ENCODE measurements at regions not wholly inside any gene's neighbourhood (a gene's known extent, or its start where the extent isn't known, plus 50 kb on each side); places are given as distances from the start of the nearest gene placed in this dataset.
A peak's percentile ranks its signal among the peaks of the same experiment; 100 is the strongest.
"Not testable (repeated sequence)": the region's sequence is repeated elsewhere in the genome, so short reads cannot be mapped to it uniquely, and the experiment has no call there.

- no peak for DNase-seq
Measured at GRCh38 chr5:43804723-43805122, 201.7 kb downstream of the NNT start.

GRCh38 chr5:43804041-43804440 lies 201.1 kb downstream of the NNT start:
- DNase-seq: no peak

GRCh38 chr5:43802651-43803050 lies 199.7 kb downstream of the NNT start:
- DNase-seq: no peak

GRCh38 chr5:43802119-43802518 lies 199.1 kb downstream of the NNT start:
- DNase-seq: no peak

- no peak for DNase-seq
Measured at GRCh38 chr5:43798740-43799139, 195.8 kb downstream of the NNT start.

GRCh38 chr5:43791880-43792279 lies 188.9 kb downstream of the NNT start:
- not testable (repeated sequence) for DNase-seq

GRCh38 chr5:43785198-43785597 lies 182.2 kb downstream of the NNT start:
- DNase-seq: no peak

- no peak for DNase-seq
Measured at GRCh38 chr5:43780586-43780985, 177.6 kb downstream of the NNT start.

GRCh38 chr5:43774881-43775399 lies 172.0 kb downstream of the NNT start:
- no peak for DNase-seq

GRCh38 chr5:43773478-43773844 lies 170.5 kb downstream of the NNT start:
- peak; percentile 43 for DNase-seq

- peak; percentile 82 for DNase-seq
Measured at GRCh38 chr5:43772764-43773477, 169.9 kb downstream of the NNT start.

- no peak for DNase-seq
Measured at GRCh38 chr5:43772458-43772763, 169.4 kb downstream of the NNT start.

- no peak for DNase-seq
Measured at GRCh38 chr5:43771611-43772031, 168.6 kb downstream of the NNT start.

- DNase-seq: no peak
Measured at GRCh38 chr5:43769571-43770355, 166.8 kb downstream of the NNT start.
